ENCODE measurements at regions not wholly inside any gene's neighbourhood (a gene's known extent, or its start where the extent isn't known, plus 50 kb on each side); places are given as distances from the start of the nearest gene placed in this dataset.

- Histone ChIP-seq H3K4me3 (ENCODE audit: low read depth in 2 of 2, low read length in 2 of 2) (no peak overlapping the region), H3K36me3 (ENCODE audit: control insufficient read depth, insufficient read depth, low read length) (no peaks in the 10 kb centered on the region), H3K9me3 (ENCODE audit: control insufficient read depth, insufficient read depth, low read depth, low read length) (no peaks in the 10 kb centered on the region), H3K27me3 (ENCODE audit: control insufficient read depth, insufficient read depth, low read length) (no peaks in the 10 kb centered on the region), H3K27ac (ENCODE audit: low read length) (no peak overlapping the region), H3K4me1 (ENCODE audit: control insufficient read depth, insufficient read depth, low read length) (no peaks in the 10 kb centered on the region)
- no TSS peak for BruUV-seq (replicated peaks)
- no peak for ATAC-seq
- in situ Hi-C loops (cut with HindIII; ENCODE audit: low pct_unique_long_range_greater_than_20kb, low sequenced_read_pairs) (no loop called here), intact Hi-C loops (cut with micrococcal nuclease; ENCODE audit: unreplicated experiment) (no loop called here)
- ChIA-PET POLR2A (no interaction called here), CTCF (no interaction called here)
- TF ChIP-seq CTCF (IDR thresholded peaks at IDR 0.05) (no peak), SIN3A (IDR thresholded peaks at IDR 0.05; ENCODE audit: borderline replicate concordance, insufficient read depth, low read depth, low read length) (no peak), REST (IDR thresholded peaks at IDR 0.05; ENCODE audit: insufficient read depth in 1 of 2, low read depth in 2 of 2, low read length in 1 of 2) (no peak), POLR2AphosphoS5 (IDR thresholded peaks at IDR 0.05; ENCODE audit: low read depth, low read length) (no peak), TCF7L2 (IDR thresholded peaks at IDR 0.05; ENCODE audit: low read depth, low read length) (no peak)
- no peak for DNase-seq (ENCODE audit: low read depth, low spot score)
Observed at GRCh38 chr10:57884965-57885617, 382.6 kb downstream of the IPMK start.

DNA sequence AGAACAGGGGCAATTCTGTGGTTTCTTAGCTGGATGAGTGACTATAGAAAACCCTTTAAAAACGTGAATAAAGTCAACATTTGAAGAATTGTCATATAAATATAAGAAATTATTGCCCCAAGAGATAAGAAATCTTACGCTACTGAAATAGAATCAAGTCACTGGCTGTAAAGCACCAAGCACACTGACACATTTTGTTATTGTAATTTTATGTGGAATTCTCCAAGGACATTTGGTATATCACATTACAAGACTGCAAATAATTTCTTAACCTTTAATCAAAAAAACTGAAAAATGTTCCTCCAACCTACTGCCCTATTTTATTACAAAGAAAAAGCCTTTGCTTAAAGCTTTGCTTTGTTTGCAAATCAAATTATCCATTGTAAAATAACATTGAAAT is 383.3 kb downstream of the IPMK start:
- no peak for TF ChIP-seq SIN3A (IDR thresholded peaks at IDR 0.05; ENCODE audit: borderline replicate concordance, insufficient read depth, low read depth, low read length)
- Histone ChIP-seq H3K4me3 (ENCODE audit: low read depth in 2 of 2, low read length in 2 of 2) (no peak overlapping the region), H3K27ac (ENCODE audit: low read length) (no peak overlapping the region), H3K9me3 (ENCODE audit: control insufficient read depth, insufficient read depth, low read depth, low read length) (no peaks in the 10 kb centered on the region), H3K27me3 (ENCODE audit: control insufficient read depth, insufficient read depth, low read length) (no peaks in the 10 kb centered on the region), H3K36me3 (ENCODE audit: control insufficient read depth, insufficient read depth, low read length) (no peaks in the 10 kb centered on the region), H3K4me1 (ENCODE audit: control insufficient read depth, insufficient read depth, low read length) (no peaks in the 10 kb centered on the region)
- BruUV-seq (replicated peaks), result no TSS peak
- CTCF ChIA-PET, result no interaction called here
- no peak for DNase-seq (ENCODE audit: low read depth, low spot score)
- intact Hi-C loops (cut with micrococcal nuclease; ENCODE audit: unreplicated experiment), result no loop called here
- POLR2A ChIA-PET, result no interaction called here
- ATAC-seq, result no peak
- in situ Hi-C loops (cut with HindIII; ENCODE audit: low pct_unique_long_range_greater_than_20kb, low sequenced_read_pairs), result no loop called here

GRCh38 chr10:57880446-57881227 is 387.1 kb downstream of the IPMK start:
- Histone ChIP-seq H3K27me3 (ENCODE audit: control insufficient read depth, insufficient read depth, low read length) (no peaks in the 10 kb centered on the region), H3K36me3 (ENCODE audit: control insufficient read depth, insufficient read depth, low read length) (no peaks in the 10 kb centered on the region), H3K4me3 (ENCODE audit: low read depth in 2 of 2, low read length in 2 of 2) (no peak overlapping the region), H3K4me1 (ENCODE audit: control insufficient read depth, insufficient read depth, low read length) (no peaks in the 10 kb centered on the region), H3K27ac (ENCODE audit: low read length) (no peak overlapping the region), H3K9me3 (ENCODE audit: control insufficient read depth, insufficient read depth, low read depth, low read length) (no peaks in the 10 kb centered on the region)
- in situ Hi-C loops (cut with HindIII; ENCODE audit: low pct_unique_long_range_greater_than_20kb, low sequenced_read_pairs) (no loop called here), intact Hi-C loops (cut with micrococcal nuclease; ENCODE audit: unreplicated experiment) (no loop called here)
- no peak for TF ChIP-seq SIN3A (IDR thresholded peaks at IDR 0.05; ENCODE audit: borderline replicate concordance, insufficient read depth, low read depth, low read length)
- no peak for TF ChIP-seq CTCF (IDR thresholded peaks at IDR 0.05)
- no peak for TF ChIP-seq REST (IDR thresholded peaks at IDR 0.05; ENCODE audit: insufficient read depth in 1 of 2, low read depth in 2 of 2, low read length in 1 of 2)
- CTCF ChIA-PET, result no interaction called here
- DNase-seq (ENCODE audit: low read depth, low spot score), result no peak
- POLR2A ChIA-PET, result no interaction called here
- no TSS peak for BruUV-seq (replicated peaks)
- ATAC-seq, result no peak

Measured in Panc1 (cell line).